Endothelial cell (in vitro differentiated cells): ENCODE measurements at regions not wholly inside any gene's neighbourhood (a gene's known extent, or its start where the extent isn't known, plus 50 kb on each side); places are given as distances from the start of the nearest gene placed in this dataset.
"Not testable (repeated sequence)": the region's sequence is repeated elsewhere in the genome, so short reads cannot be mapped to it uniquely, and the experiment has no call there.

Experiments
- DNase-seq: peaks from one replicate; pipeline ENCODE4 v3.0.0; 2021; ENCODE audit warnings: low spot score
- H3K27ac Mint-ChIP-seq: one replicate; pipeline ENCODE4 v1.8.0; 2021; ENCODE audit warnings: mixed read lengths, inconsistent platforms; ENCODE audit not compliant: unreplicated experiment
- H3K27me3 Mint-ChIP-seq: one replicate; pipeline ENCODE4 v1.8.0; 2021; ENCODE audit warnings: mild to moderate bottlenecking, moderate library complexity, mixed read lengths, inconsistent platforms; ENCODE audit not compliant: unreplicated experiment
- H3K36me3 Mint-ChIP-seq: one replicate; pipeline ENCODE4 v1.8.0; 2021; ENCODE audit warnings: mild to moderate bottlenecking, low read depth, mixed read lengths, inconsistent platforms; ENCODE audit not compliant: unreplicated experiment
- H3K4me1 Mint-ChIP-seq: one replicate; pipeline ENCODE4 v1.8.0; 2021; ENCODE audit warnings: mild to moderate bottlenecking, mixed read lengths, inconsistent platforms; ENCODE audit not compliant: unreplicated experiment
- H3K4me3 Mint-ChIP-seq: one replicate; pipeline ENCODE4 v1.8.0; 2021; ENCODE audit warnings: mild to moderate bottlenecking, mixed read lengths, inconsistent platforms; ENCODE audit not compliant: unreplicated experiment
- H3K9me3 Mint-ChIP-seq: one replicate; pipeline ENCODE4 v1.8.0; 2021; ENCODE audit warnings: mixed read lengths, inconsistent platforms; ENCODE audit not compliant: unreplicated experiment
- CTCF ChIP-seq: fragments of 200-600 bp; sonication (generic); IDR thresholded peaks from one replicate; pipeline ENCODE4 v1.5.0; 2021; ENCODE audit warnings: antibody characterized with exemption; ENCODE audit not compliant: unreplicated experiment

- DNase-seq, result no peak
- Mint-ChIP-seq H3K36me3 (no peaks in the 10 kb centered on the region), H3K9me3 (no peaks in the 10 kb centered on the region)
Observed at GRCh38 chr16:5305023-5305422, 207.4 kb upstream of the EEF2KMT start.

GRCh38 chr16:5302372-5303114 lies 204.9 kb upstream of the EEF2KMT start:
- Mint-ChIP-seq H3K36me3 (no peaks in the 10 kb centered on the region), H3K4me3 (no peak overlapping the region), H3K27ac (no peak overlapping the region), H3K4me1 (no peaks in the 10 kb centered on the region), H3K27me3 (no peaks in the 10 kb centered on the region), H3K9me3 (no peaks in the 10 kb centered on the region)
- TF ChIP-seq CTCF, result no peak
- DNase-seq, result no peak

More at GRCh38 chr16:5305023-5305422, 207.4 kb upstream of the EEF2KMT start:
- no peaks in the 10 kb centered on the region for H3K27me3 Mint-ChIP-seq
- H3K4me3 Mint-ChIP-seq, result no peak overlapping the region
- no peaks in the 10 kb centered on the region for H3K4me1 Mint-ChIP-seq
- no peak for TF ChIP-seq CTCF
- H3K27ac Mint-ChIP-seq, result no peak overlapping the region

- no peaks in the 10 kb centered on the region for H3K4me1 Mint-ChIP-seq
- no peaks in the 10 kb centered on the region for H3K9me3 Mint-ChIP-seq
- no peak for DNase-seq
- no peak for TF ChIP-seq CTCF
- no peaks in the 10 kb centered on the region for H3K36me3 Mint-ChIP-seq
- H3K4me3 Mint-ChIP-seq, result no peak overlapping the region
- H3K27me3 Mint-ChIP-seq, result peaks cover 2% of the 10 kb centered on the region
- H3K27ac Mint-ChIP-seq, result no peak overlapping the region
Observed at GRCh38 chr16:5298202-5298601, 200.6 kb upstream of the EEF2KMT start.

- H3K27ac Mint-ChIP-seq, result no peak overlapping the region
- DNase-seq, result no peak
- peaks cover 2% of the 10 kb centered on the region for H3K27me3 Mint-ChIP-seq
- H3K36me3 Mint-ChIP-seq, result no peaks in the 10 kb centered on the region
- no peak overlapping the region for H3K4me3 Mint-ChIP-seq
- H3K9me3 Mint-ChIP-seq, result no peaks in the 10 kb centered on the region
- H3K4me1 Mint-ChIP-seq, result no peaks in the 10 kb centered on the region
- TF ChIP-seq CTCF, result no peak
Observed at GRCh38 chr16:5296176-5296575, 198.6 kb upstream of the EEF2KMT start.

- H3K4me3 Mint-ChIP-seq, DNase-seq, H3K4me1 Mint-ChIP-seq, H3K27me3 Mint-ChIP-seq, H3K36me3 Mint-ChIP-seq, H3K9me3 Mint-ChIP-seq, H3K27ac Mint-ChIP-seq: not testable (repeated sequence)
Observed at GRCh38 chr16:5295304-5295703, 197.7 kb upstream of the EEF2KMT start.

- not testable (repeated sequence) for H3K4me3 Mint-ChIP-seq, H3K27ac Mint-ChIP-seq, H3K27me3 Mint-ChIP-seq, DNase-seq, H3K4me1 Mint-ChIP-seq
- H3K36me3 Mint-ChIP-seq, result peaks cover 13% of the 10 kb centered on the region
- peaks cover 10% of the 10 kb centered on the region for H3K9me3 Mint-ChIP-seq
Observed at GRCh38 chr16:5282152-5282551, 184.6 kb upstream of the EEF2KMT start.
